ENCODE measurements at regions not wholly inside any gene's neighbourhood (a gene's known extent, or its start where the extent isn't known, plus 50 kb on each side); places are given as distances from the start of the nearest gene placed in this dataset.

DNA sequence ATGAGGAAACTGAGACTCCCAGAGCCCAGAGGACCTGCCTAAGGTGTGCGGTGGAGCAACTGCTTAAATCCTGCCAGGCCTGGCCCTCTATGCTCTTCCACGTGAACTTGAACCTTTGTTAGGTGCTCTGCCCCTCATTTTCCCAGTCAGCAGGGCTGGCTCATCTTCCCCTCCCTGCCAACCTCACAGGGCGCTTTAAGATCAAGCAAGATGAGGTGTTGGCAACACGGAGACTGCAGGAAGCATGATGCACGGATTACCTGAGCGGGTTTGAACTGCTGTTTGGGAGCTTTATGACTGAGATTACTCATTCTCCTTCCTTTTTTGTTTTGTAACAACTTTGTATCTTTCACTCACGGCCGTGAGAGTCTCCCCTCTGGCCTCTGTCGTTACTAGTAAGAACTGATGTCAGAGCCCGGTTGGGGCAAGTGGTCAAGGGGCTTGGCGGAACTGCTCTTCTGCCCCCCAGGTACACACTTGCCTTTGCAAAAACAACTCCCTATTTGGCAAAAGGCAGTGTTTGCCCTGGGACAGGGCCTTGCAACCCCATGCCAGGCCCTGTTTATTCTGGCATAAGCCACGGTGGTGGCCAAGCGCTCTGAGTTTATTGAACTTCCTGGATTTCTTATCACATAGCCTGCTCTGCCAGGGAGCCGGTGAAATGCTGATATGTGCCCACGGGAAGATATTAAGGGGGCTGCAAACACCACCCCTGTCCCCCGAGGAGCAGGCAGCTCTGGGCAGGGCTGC is 127.8 kb downstream of the INHBB start:
- DNase-seq (ENCODE audit: extremely low read depth, low read depth) = no peak

- no peak for DNase-seq (ENCODE audit: extremely low read depth, low read depth)
Observed at GRCh38 chr2:120474486-120474885, 128.6 kb downstream of the INHBB start.

GRCh38 chr2:120476141-120476540 is 130.2 kb downstream of the INHBB start:
- DNase-seq (ENCODE audit: extremely low read depth, low read depth) = no peak

DNA sequence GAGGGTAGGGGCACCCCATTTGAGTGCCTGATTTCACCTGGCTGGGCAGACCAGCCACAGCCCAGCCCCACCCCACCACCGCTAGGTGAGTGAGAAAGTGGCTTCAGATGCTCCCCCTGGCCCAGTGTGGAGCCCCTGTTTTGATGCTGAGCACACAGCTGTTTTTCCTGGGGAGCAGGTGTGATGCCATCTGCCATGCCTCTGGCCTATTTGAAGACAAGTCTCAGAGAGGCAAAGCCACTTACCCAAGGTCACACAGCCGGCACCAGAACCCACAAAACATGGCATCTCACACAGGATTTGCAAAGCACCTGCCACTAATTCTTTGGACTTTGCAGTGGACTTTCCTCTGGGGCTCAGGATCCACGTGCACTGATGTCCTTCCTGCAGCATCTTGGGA is 131.3 kb downstream of the INHBB start:
- no peak for DNase-seq (ENCODE audit: extremely low read depth, low read depth)

GRCh38 chr2:120477831-120478481 is 132.0 kb downstream of the INHBB start:
- no peak for DNase-seq (ENCODE audit: extremely low read depth, low read depth)

GRCh38 chr2:120480346-120480902 is 134.5 kb downstream of the INHBB start:
- DNase-seq (ENCODE audit: extremely low read depth, low read depth) = no peak

- no peak for DNase-seq (ENCODE audit: extremely low read depth, low read depth)
Observed at GRCh38 chr2:120480903-120481445, 135.0 kb downstream of the INHBB start.

DNA sequence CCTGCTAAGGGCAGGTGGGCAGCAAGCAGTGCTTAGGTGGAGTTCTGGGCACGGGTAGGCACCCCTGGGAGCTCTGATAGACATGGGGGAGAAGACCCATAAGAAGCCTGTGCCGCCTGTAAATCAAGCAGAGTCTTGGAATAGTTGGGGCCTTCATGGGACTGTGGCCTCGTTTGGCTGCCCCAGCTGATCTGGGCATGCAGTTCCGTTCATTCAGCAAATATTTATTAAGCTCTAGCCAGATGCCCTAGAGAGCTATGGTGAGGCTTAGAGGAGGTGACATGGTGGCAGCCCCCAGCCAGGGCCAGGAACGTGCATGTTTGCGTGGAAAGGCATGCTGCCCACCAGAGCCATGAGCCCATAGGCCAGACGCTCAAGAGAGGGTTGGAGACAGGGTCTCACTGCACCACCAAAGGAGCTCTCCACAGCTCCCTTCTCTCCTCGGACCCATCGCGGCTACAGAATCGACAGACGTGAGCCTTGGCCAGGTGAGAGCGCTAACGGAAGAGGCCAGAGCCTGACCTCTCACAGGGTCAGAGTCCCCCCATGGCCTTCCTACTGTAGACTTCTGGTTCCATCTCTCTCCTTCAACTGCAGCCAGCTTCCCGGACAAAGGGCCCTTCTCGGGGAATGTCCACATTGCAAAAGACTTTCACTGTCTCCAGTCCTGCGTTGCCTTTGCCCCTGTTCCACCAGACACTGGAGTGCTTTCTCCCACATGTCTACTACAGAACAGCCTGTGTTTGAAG is 135.7 kb downstream of the INHBB start:
- DNase-seq (ENCODE audit: extremely low read depth, low read depth) = no peak

- DNase-seq (ENCODE audit: extremely low read depth, low read depth) = no peak
Observed at GRCh38 chr2:120482334-120482733, 136.4 kb downstream of the INHBB start.

- DNase-seq (ENCODE audit: extremely low read depth, low read depth) = no peak
Observed at GRCh38 chr2:120483355-120483754, 137.4 kb downstream of the INHBB start.

- DNase-seq (ENCODE audit: extremely low read depth, low read depth) = no peak
Observed at GRCh38 chr2:120485096-120485495, 139.2 kb downstream of the INHBB start.

DNA sequence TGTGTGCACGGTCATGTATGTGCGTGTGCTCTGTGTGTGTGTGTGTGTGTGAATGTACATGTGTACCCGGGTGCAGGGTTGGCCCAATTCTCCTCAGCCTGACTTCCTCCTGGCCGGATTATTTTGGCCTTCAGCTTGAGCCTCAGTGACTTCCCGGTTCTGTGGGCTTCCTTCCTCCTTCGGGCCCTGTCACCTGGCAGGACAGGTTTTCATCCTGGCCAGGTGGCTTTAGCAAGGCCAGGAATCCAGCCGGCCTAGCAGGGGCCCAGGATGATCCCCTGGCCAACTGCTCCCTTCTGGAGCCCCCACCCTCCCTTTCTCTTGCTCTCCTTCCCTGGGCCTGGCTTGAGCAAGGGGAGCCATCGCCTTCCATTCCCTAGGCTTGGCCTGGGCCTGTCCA is 140.5 kb downstream of the INHBB start:
- DNase-seq (ENCODE audit: extremely low read depth, low read depth) = no peak

- DNase-seq (ENCODE audit: extremely low read depth, low read depth) = no peak
Observed at GRCh38 chr2:120486946-120487345, 141.0 kb downstream of the INHBB start.

- no peak for DNase-seq (ENCODE audit: extremely low read depth, low read depth)
Observed at GRCh38 chr2:120488531-120488930, 142.6 kb downstream of the INHBB start.

GRCh38 chr2:120489023-120489422 is 143.1 kb downstream of the INHBB start:
- no peak for DNase-seq (ENCODE audit: extremely low read depth, low read depth)

DNA sequence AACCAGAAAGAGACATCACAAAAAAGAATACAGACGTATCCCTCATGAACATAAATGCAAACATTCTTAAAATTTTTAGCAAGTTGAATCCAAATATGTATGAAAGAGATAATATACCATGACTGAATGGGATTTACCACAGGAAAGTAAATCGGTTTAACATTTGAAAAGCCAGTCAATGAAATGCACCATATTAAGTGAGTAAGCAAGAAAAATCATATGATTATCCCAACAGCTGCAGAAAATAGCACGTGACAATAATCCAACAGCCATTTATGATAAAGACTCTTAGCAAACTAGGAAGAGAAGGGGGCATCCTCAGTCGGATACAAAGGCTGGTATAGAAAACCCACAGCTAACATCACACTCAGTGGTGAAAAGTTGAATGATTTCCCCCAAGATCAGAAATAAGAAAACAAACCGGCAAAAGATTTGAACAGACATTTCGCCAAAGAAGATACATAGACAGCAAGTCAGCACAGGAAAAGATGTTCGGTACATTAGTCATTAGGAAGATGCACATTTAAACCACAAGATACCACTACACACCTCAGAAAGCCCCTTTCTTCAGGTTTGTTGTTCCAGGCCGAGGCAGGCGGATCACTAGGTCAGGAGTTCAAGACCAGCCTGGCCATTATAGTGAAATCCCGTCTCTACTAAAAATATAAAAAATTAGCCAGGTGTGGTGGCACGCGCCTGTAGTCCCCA is 144.3 kb downstream of the INHBB start:
- DNase-seq (ENCODE audit: extremely low read depth, low read depth) = no peak

DNA sequence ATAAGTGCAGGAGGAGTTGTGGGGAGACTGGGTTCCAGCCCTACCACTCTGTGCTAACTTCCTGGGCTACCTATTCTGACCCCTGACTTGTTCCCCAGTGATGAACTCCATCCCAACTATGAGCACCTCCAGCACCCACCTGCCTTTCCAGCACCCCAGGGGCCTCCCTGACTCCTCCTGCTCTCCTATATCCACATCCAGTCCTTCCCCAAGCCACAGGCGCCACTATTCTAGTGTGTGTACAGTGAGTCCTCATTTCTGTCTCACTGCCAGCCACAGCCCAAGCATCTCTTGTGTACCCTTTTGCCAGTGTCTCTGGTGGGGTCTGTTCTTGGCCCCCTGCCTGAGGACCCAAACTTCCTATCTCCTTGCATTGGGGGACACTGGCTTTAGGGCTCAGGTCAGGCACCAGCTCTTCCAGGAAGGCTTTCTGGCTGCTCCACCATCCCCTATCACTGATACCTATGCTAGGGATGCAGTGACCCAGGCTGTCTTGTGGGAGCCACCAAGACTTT is 145.2 kb downstream of the INHBB start:
- no peak for DNase-seq (ENCODE audit: extremely low read depth, low read depth)

DNA sequence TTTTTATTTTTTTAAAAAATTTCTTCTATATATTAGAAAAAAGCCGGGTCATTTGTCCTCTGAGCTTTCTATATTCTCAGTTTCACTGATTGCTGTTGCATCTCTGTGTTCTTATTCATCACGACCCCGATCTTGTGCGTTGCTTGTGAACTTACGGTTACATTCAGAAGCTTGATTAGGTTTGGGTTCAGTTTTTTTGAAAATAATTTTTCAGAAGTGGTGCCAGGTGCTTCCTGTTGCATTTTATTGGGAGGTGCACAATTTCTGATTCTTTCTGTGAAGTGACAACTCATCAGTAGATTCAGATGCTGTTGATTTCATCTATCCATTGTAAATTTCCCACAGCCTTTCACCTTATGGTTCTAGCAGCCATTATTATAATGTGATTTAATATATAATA is 147.3 kb downstream of the INHBB start:
- DNase-seq (ENCODE audit: extremely low read depth, low read depth) = no peak

- no peak for DNase-seq (ENCODE audit: extremely low read depth, low read depth)
Observed at GRCh38 chr2:120494446-120494845, 148.5 kb downstream of the INHBB start.

DNA sequence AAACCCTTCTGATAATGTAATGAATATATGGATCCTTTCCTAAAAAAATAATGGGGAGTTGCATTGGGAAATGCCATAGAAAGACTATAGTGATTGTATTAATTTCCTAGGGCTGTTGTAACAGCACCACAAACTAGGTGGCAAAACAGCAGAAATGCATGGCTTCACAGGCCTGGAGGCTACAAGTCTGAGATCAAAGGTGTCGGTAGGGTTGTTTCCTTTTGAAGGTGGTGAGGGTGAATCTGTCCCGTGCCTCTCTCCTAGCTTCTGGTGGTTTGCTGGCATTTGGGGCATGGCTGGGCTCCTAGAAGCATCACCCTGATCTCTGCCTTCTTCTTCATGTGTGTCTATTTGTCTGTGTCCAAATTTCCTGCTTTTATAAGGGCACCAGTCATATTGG is 149.7 kb downstream of the INHBB start:
- DNase-seq (ENCODE audit: extremely low read depth, low read depth) = no peak

Measured in NCI-H460 (cell line).